ENCODE measurements at regions not wholly inside any gene's neighbourhood (a gene's known extent, or its start where the extent isn't known, plus 50 kb on each side); places are given as distances from the start of the nearest gene placed in this dataset.

- DNase-seq, result no peak
Observed at GRCh38 chr2:6692819-6693218, 172.9 kb downstream of the CMPK2 start.

GRCh38 chr2:6694555-6694954 lies 171.2 kb downstream of the CMPK2 start:
- no peak for DNase-seq

GRCh38 chr2:6700335-6700734 lies 165.4 kb downstream of the CMPK2 start:
- DNase-seq, result no peak

GRCh38 chr2:6704077-6704476 lies 161.6 kb downstream of the CMPK2 start:
- no peak for DNase-seq

GRCh38 chr2:6721395-6721794 lies 144.3 kb downstream of the CMPK2 start:
- DNase-seq, result no peak

- no peak for DNase-seq
Observed at GRCh38 chr2:6722574-6722973, 143.1 kb downstream of the CMPK2 start.

- DNase-seq, result no peak
Observed at GRCh38 chr2:6723865-6724604, 141.7 kb downstream of the CMPK2 start.

- DNase-seq, result no peak
Observed at GRCh38 chr2:6724605-6725140, 141.0 kb downstream of the CMPK2 start.

- DNase-seq, result no peak
Observed at GRCh38 chr2:6728156-6728555, 137.6 kb downstream of the CMPK2 start.

GRCh38 chr2:6730003-6730402 lies 135.7 kb downstream of the CMPK2 start:
- no peak for DNase-seq

- DNase-seq, result no peak
Observed at GRCh38 chr2:6730649-6731532, 134.8 kb downstream of the CMPK2 start.

GRCh38 chr2:6739547-6739946 lies 126.2 kb downstream of the CMPK2 start:
- no peak for DNase-seq

GRCh38 chr2:6741229-6741628 lies 124.5 kb downstream of the CMPK2 start:
- no peak for DNase-seq

- no peak for DNase-seq
Observed at GRCh38 chr2:6744038-6744437, 121.7 kb downstream of the CMPK2 start.

GRCh38 chr2:6747433-6747832 lies 118.3 kb downstream of the CMPK2 start:
- DNase-seq, result no peak

- DNase-seq, result no peak
Observed at GRCh38 chr2:6748406-6749067, 117.2 kb downstream of the CMPK2 start.

- no peak for DNase-seq
Observed at GRCh38 chr2:6749962-6750361, 115.7 kb downstream of the CMPK2 start.

GRCh38 chr2:6750411-6751158 lies 115.1 kb downstream of the CMPK2 start:
- DNase-seq, result no peak

- DNase-seq, result no peak
Observed at GRCh38 chr2:6754419-6754818, 111.3 kb downstream of the CMPK2 start.

GRCh38 chr2:6755456-6755855 lies 110.3 kb downstream of the CMPK2 start:
- DNase-seq, result no peak

GRCh38 chr2:6757215-6757614 lies 108.5 kb downstream of the CMPK2 start:
- no peak for DNase-seq

- DNase-seq, result no peak
Observed at GRCh38 chr2:6759689-6760088, 106.0 kb downstream of the CMPK2 start.

- no peak for DNase-seq
Observed at GRCh38 chr2:6760132-6760531, 105.6 kb downstream of the CMPK2 start.

Data from kidney glomerular epithelial cell (primary cell).